HL-60/S4 treated with phorbol 12-myristate 13-acetate at 8.2 ng/mL for 4 days and 3 days (cell line): ENCODE measurements at regions not wholly inside any gene's neighbourhood (a gene's known extent, or its start where the extent isn't known, plus 50 kb on each side); places are given as distances from the start of the nearest gene placed in this dataset.

Source experiments
- in situ Hi-C: fragments of 300-500 bp; cut with MboI; formaldehyde crosslinking; loops from 2 replicates; pipeline ENCODE4 v1.15.0; 2022; ENCODE audit warnings: low sequenced_read_pairs

DNA sequence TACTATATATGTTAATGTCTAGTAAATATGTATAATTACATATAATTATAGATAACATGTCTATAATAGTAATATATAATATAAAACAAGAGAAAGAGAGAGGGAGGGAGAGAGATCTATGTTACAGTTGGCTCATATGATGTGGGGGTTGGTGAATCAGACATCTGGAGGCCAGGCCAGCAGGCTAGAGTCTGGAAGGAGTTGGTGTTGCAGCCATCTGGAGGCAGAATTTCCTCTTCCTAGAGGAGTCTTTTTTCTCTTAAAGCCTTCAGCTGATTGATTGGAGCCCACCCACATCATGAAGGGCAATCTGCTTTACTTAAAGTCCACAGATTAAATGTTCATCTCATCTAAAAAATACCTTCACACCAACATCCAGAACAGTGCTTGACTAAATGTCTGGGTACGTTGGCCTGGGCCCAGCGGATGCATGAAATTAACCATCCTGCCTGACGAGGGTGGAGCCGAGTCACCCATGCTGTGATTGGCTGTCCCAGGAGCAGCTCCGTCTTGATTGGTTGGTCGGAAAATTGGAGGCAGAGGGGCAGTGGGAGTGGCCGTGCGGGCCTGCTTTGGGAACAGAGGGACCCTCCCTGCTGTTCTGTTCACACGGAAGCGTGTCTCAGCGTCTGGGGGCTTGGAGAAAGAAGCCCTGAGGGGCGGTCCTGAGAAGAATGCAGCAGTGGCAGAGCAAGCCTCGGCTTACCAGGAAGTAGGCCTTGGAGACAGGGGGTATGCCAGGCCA, 392.4 kb downstream of the QKI start:
- in situ Hi-C loops, result no loop called here

DNA sequence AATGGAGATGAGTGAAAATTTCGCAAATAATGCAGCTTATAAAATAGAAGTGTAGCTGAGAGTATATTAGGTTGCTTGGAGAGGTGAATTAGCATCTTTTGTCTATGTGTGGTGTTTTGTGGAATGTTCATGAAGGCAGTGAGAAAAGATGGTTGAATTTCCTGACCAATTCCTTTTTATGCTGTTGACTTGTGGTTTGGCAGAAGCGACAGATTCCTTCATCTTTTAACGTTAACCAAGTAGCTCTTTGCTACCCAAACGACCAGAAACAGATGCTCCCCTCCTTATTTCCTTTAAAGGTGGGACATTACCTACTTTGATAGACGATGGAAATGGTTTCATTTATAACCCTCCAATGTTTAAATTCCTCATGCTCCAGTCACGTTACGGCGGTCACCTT, 390.5 kb downstream of the QKI start:
- in situ Hi-C loops, result no loop called here

DNA sequence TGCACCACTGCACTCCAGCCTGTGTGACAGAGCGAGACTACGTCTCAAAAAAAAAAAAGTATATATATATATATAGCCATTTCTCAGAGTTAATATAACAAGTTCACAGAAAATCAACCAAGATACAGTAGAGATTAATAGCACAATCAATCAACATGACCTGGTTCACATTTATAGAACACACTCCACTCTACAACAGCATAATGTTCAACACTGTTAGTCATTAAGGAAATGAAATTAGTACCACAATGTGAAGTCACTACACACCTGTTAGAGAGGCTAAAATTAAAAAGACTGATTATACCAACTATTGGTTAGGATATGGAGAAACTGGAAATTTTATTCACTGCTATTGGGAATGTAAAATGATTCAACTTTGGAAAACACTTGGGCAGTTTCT, 387.7 kb downstream of the QKI start:
- in situ Hi-C loops, result no loop called here

DNA sequence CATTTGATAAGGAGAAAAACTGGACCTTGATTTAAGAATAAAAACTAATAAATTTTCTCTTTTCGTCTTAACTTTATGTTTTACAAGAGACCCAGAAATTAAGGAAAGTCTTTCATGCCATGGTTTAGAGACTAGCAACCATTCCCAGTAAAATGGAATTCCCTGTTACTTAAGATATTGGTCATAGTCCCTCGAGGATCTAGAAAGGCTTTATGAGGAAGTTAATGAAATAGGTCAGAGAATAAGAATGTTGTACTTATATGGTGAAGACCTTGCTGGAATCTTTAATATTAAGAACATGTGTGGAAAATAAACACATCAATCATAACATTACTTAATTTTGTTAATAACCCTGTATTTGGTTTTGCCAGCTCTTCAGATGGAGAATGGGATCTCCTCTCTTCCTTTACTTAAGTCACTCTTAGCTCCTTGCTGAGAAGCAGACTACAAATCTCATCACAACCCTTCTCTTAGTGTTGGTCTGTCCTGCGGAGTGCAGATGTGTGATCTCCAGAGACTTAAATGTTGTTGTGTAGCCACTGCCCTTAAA, 382.9 kb downstream of the QKI start:
- in situ Hi-C loops, result no loop called here

DNA sequence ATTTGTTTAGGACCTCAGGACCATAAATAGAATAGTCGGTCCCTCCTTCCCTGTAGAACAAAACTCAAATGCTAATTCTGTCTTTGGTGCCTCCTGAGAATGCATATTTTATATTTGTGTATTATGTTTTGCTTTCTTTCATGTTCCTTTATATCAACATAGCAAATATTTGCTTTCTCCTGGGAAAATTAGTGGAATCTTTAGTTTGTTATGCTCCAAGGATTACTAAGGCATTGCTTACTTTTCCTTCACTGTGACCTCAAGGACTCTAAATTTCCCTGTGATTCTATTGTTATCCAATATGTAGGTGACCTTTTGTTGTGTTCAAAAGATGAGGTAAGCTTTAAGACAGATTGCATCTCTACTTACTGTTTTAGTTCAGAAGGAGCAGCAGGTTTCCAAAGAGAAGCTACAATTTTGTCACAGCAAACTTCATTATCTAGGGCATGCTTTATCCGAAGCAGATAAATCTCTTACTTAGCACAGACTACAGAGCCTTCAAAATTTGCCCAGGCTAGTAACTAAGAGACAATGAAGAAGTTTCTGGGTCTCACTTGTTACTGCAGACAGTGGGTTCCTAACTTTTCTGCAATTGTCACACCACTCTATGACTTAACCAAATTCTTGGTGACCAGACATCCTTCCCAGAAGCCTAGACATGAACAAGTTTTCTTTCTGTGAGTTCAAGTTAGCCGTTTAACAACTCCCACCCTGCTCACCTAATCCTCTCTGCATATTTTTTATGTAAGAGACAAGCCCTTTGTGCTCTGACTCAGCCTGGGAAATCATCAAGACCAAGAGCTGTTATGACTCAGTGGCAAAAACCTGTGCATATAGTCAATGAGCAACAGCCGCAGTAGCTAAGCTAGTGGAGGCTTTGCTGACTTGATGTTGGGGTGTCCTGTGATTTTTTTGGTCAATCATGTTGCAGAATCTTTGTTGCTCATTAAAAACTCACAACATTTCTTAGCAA, 378.8 kb downstream of the QKI start:
- in situ Hi-C loops, result no loop called here

DNA sequence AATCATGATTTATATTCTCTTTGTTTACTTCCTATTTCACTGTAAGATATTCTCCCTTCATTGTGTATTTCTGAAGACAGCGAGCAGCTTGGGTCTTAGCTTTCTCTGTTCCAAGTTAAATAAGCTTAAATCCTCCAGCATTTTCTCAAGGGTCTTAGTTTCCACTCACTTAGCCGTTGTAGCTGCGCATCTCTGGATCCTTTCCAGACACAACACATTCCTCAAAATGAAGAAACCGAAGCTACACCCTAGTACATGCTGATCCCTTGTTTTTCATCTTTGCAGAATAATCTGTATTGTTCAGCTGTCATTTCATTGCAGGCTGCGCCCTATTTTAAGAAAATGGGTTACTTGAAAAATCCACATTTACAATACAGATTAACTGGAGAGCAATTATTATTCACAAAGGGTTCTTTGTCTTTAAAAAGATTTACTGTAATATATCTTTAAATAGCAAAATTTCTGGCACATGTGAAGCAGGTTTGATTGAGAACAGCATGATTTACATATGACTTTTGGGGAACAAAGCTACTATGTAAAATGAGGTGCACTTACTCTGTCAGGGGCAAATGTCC, 375.8 kb downstream of the QKI start:
- in situ Hi-C loops, result no loop called here

DNA sequence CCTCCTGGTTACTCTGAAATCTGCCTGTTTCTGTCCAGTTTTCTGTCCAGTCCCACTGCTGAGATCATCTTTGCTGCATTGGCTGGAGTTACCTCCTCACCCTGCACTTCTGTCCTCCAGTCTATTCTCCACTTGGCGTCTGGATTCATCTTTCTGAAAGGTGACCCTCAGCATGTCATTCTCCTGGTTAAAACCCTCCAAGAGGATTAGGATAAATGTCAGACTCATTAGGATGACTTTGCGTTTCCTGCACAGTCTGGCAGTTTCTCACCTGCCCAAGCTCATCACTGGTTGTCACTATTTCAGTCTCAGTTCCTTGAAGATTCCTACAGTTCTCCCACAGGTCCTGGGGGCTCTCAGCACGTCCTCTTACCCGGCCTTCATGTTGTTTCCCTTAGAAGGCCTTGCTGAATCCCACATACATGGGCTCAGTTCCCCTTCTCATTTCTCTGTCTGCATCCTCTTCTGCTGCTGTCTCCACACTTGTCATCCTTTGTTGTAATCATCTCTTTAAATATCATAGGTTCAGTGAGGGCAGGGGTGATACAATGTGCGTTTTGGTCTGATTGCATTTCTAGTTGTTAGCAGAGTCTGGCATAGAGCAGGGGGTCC, 374.8 kb downstream of the QKI start:
- in situ Hi-C loops, result no loop called here

DNA sequence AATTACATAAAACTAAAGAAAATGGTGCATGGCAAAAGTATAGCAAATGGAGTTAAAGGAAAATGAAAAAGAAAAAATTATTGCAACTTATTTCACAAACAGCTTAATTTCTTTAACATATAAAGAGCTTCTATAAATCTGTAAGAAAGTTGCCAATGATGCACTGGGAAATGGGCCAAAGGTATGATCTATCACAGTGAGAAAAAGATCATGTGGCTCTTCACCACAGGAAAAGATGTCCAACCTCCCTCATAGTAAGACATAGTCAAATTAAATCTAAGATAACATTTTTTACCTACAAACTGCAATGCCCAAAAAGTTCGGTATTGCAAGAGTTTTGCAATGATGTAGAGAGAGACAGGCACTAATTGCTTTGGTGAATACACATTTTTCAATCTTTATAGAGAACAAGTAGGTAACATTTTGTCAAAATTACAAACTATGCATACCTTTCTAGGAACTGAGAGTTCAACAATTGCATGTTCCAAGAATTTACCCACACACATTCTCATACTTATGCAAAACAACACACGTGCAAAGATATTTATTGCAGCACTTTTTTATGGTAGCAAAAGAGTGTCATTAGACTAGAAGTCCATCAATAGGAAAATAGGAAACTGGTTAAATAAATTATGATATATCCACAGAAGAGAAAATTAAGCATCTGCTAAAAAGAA, 372.6 kb downstream of the QKI start:
- in situ Hi-C loops, result no loop called here

DNA sequence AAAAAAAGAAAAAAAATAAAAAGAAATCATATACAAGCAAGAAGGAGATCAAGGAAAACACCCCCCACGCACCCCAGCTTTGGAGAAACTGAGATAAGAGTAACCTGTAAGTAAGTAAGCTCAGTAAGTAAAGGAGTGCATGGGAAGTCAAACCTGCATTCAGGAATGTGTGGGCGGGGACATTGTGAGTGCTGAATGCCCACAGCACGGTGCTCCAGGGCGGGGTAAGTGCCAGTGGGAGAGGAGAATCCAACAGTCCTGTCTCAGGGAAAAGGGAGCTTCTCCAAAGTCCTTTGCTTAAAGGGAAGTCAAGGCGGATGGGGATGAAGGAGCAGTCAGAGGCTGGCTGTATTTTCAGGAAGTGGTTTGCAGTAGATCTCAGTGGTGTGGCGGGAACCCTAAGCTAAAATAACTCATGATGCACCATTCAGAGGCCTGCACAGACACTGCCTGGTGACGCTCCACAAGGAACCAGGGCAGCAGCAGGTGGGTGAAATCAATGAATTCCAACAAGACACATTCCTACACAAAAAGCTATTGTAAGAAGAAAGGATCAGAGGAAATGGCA, 368.0 kb downstream of the QKI start:
- in situ Hi-C loops, result no loop called here

DNA sequence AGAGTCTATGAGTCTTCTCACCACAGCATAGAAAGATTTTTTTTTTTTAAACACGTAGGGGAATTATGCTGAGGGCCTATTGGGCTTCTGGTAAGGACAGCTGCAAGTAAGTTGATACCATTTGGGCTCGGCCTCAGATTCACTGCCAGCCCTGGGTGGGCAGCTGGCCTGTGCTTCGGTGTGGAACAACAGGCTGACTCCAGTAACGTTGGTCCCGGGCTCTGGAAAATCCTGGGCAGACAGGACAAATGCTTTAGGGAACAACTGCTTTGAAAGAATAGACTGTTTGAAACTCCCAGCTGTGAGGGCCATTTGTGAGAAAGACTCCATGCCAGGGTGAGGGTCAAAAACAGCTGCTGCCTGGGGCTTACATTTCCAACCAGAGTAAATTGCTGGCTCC, 366.5 kb downstream of the QKI start:
- in situ Hi-C loops, result no loop called here

DNA sequence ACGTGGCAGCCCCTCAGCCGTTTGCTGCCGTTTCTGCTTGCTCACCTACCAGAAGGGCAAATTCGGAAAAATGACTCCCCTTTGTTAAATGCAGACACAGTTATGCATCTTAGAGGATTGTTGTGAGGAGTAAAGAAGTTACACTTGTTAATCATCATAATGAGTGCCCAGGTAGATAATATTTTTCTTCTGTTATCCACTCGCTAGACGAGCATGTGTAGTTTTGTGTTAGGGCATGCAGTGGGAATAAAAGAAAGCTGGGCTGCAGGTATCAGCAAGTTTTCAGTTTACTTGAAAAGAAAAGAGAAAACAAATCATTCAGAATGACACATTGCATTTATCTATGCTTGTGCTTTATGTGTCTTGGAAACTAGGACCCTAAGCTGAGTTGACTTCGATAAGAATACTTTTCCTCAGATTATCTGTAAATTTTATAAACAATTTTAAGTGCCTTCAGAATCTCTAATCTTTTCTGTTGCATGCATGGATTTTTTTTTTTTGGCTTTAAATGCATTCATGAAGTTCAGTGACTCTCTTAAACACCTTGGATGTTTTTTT, 365.3 kb downstream of the QKI start:
- in situ Hi-C loops, result no loop called here

DNA sequence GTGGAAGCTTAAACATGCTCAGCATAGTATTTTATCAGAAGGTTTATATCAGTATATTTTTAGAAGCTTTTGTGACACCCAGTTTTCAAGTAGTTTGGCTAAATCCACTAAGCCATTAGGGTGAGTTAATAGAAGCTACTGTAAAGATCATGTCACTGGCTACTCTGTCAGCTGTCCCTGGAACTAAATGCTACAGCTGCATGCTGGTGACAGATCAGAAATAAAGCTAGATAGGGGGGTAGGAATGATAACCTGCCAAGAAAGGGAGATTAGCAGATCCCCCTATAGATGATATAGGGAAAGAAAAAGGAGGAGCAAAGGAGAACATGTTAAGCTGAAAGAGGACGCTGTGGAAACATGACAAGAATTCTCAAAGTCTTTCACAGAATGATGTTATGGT, 363.2 kb downstream of the QKI start:
- in situ Hi-C loops, result no loop called here

DNA sequence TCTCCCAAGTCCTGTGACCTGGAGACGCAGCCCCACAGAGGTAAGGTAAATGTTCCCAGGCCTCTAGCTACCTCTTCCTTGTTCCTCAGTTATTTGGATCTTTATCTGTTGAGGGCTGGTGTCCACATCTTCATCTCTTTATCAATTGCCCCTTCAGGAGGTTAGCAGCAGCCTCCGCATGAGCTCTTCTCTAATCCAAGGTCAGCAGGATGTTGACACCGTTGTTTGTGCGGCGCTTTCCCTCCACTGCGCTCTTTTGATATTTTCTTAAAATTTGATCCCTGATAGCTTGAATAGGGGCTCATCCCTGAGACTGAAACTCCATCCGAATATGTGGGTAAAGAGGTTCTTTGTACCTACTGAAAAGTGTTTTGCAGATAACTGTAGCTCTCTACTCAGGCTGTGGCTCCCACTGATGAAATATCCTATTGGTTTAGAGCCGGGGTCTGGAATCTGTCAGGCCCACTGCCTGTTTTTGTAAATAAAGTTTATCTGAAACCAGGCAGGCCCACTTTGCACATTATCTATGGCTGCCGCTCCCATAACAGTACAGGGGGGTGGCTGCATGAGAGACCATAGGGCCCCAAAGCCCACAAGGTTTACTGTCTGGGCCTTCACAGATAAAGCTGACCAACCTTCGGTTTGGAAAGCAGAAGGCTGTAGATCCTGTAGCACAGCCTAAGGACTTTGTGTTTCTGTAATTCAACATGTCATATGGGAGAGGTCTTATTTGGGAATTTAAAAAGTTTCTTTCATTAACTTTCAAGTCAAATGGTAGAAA, 362.6 kb downstream of the QKI start:
- in situ Hi-C loops, result no loop called here

DNA sequence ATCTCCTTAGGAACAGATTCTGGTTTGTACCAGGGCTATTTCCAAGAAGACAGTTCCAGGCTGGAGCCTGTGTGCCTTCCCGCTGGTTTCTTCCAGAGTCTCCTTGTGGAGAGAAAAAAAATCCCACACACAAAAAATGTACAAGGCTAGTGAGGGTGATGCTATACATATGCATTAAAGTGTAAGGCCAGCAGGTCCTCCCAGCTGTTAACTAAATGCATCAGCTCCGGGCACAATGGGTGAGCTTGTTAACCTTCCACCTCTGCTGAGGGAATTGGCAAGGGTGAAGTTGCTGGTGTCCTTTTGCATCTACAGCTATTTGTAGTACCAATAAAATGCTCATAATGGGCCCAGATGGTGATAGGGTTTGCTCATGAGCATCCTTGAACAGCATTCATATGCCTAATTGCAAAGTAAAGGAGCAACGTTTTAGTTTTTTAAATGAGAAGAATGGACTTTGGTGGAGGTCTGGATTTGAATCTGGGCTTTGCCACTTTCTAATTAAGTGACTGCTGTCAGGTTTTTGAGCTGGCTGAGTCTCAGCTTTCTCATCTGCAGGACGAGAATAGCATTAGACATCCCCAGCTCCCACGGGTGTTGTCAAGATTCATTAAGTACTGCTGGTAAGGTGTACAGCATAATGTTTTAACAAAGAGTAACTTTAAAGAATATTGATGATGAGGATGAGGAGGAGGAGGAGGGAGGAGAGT, 361.8 kb downstream of the QKI start:
- in situ Hi-C loops, result no loop called here

DNA sequence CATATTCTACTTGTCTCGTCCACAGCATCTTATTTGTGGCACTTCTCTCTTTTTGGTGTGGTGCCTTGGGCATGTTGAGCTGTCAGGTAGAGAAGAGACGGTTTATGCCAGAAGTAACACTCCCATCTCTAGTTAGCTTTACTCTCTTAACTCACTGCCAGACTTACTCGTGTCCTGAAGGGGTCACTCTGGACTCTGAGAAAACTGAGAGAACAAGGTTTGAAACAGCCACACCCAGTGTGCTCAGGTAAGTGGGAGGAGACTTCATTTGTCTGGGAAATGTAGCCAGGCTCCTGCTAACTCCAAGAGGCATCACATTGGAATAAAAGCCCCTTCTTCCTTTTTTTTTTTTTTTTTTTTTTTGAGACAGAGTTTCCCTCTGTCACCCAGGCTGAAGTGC, 360.8 kb downstream of the QKI start:
- in situ Hi-C loops, result no loop called here

DNA sequence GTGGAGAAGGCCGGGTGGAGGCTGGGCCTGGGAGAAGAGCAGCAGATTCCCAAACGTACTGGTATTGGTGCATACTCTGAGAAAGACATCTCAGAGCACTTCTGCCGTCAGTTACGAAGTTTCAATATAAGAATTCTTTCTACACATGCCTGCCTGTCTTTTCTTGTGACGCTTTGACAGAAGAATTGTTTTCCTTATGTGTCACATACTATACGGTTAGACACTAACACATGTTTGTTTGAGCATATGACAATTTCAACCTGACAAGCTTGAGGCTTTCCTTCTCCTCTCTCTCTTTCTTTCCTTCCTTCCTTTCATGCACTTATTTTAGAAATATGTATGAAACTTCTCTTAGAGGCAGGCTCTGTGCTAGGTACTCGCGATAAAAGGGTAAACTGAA, 360.0 kb downstream of the QKI start:
- in situ Hi-C loops, result no loop called here

DNA sequence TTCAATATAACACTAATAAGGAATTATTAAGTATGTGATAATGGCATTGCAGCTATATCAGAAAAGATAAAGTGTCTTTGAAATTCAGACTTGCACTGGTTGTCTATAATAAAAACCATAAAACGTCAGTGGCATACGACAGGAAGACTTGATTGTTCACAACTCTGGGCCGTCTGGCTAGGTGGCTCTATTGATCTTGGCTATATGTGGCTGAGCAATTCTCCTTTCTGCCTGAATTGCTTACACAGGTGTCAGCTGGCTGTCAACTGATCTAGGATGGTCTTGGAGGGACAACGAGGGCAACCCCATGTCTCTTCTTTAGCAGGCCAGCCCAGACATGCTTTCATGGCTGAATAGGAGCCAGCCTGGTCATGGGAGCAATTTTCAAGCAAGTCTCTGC, 359.1 kb downstream of the QKI start:
- in situ Hi-C loops, result no loop called here

DNA sequence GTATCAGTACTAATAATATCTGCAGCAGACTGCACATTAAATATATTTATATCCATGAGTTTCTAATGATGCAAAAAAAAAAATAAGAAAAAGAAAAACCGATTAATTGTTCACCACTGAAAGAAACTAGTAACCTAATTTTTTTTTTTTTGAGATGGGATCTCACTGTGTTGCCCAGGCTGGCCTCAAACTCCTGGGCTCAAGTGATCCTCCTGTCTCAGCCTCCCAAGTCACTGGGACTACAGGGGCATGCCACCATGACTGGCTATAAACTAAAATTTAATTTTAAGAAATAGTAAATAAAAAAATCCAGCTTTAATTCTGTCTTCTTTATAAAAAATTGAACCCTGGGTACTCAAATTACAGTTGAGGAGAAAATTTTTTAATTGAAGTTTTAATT, 358.2 kb downstream of the QKI start:
- in situ Hi-C loops, result no loop called here

DNA sequence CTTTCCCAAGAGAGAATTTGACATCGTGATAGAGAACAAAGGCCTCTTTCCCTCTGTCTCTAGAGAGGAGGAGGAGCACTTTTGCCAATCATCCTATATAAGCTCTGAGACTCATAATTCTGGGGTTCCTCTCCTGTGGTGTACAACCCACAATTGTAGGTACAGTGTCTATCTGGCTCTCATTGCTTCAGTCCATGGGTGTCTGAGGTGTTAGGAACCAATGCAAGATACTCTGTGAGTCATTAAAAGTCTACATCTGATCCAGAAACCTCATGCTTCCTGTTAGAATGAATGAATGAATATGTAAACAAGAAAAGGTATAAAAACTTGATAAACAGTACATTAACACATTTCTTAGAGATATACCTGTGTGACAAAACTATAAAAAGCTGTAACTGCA, 356.7 kb downstream of the QKI start:
- in situ Hi-C loops, result no loop called here
